ENCODE measurements at regions not wholly inside any gene's neighbourhood (a gene's known extent, or its start where the extent isn't known, plus 50 kb on each side); places are given as distances from the start of the nearest gene placed in this dataset.

GRCh38 chr3:87595798-87596197 is 319.4 kb upstream of the POU1F1 start:
- Histone ChIP-seq H2BK15ac (ENCODE audit: low read length) (no peak overlapping the region), H2BK5ac (ENCODE audit: low read length) (no peak overlapping the region), H3K9me3 (replicated peaks in 1 of 2; ENCODE audit: control insufficient read depth in 2 of 2, insufficient read depth in 1 of 2, low read depth in 1 of 2, low read length in 2 of 2) (peaks cover 0 to 2% of the 10 kb centered on the region in 2 donors), H3K23ac (ENCODE audit: low read depth, low read length, poor library complexity) (no peak overlapping the region), H4K91ac (ENCODE audit: low read depth, low read length, poor library complexity) (no peak overlapping the region), H2BK12ac (ENCODE audit: low read length) (no peak overlapping the region), H4K8ac (ENCODE audit: low read depth, low read length) (no peak overlapping the region), H3K4me3 (ENCODE audit: low read length in 2 of 2) (no peak overlapping the region), H3K79me1 (ENCODE audit: low read depth, low read length) (no peaks in the 10 kb centered on the region), H3K4me2 (ENCODE audit: insufficient read depth, low read length, poor library complexity, severe bottlenecking) (no peak overlapping the region), H3K27ac (replicated peaks; ENCODE audit: low read length) (no peak overlapping the region), H3K4ac (ENCODE audit: low read length) (no peak overlapping the region), H2BK120ac (ENCODE audit: low read depth, low read length) (no peak overlapping the region), H3K4me1 (ENCODE audit: control insufficient read depth in 2 of 2, insufficient read depth in 1 of 2, low read depth in 1 of 2, low read length in 2 of 2) (no peaks in the 10 kb centered on the region), H2AK5ac (ENCODE audit: low read depth, low read length) (no peak overlapping the region), H3K36me3 (replicated peaks in 1 of 2; ENCODE audit: control insufficient read depth in 2 of 2, insufficient read depth in 2 of 2, low read length in 2 of 2) (no peaks in the 10 kb centered on the region), H3K18ac (ENCODE audit: low read length) (no peak overlapping the region), H3K14ac (ENCODE audit: low read length) (no peak overlapping the region), H3K27me3 (ENCODE audit: control insufficient read depth in 3 of 3, insufficient read depth in 3 of 3, low read depth in 1 of 3, low read length in 3 of 3) (no peaks in the 10 kb centered on the region), H3K9ac (ENCODE audit: low read depth, low read length, poor library complexity) (no peak overlapping the region), H2AFZ (ENCODE audit: low read length) (no peak overlapping the region)
- no peak for DNase-seq (ENCODE audit: low spot score)
- WGBS, 2 donors (ENCODE audit: extremely low coverage in 2 of 2, insufficient read length in 2 of 2, insufficient replicate concordance in 1 of 2) = no CpG with 5 or more reads among the region's 4 CpGs

GRCh38 chr3:87581240-87581639 is 304.9 kb upstream of the POU1F1 start:
- no peak for DNase-seq (ENCODE audit: low spot score)
- Histone ChIP-seq H3K27me3 (ENCODE audit: control insufficient read depth in 3 of 3, insufficient read depth in 3 of 3, low read depth in 1 of 3, low read length in 3 of 3) (no peaks in the 10 kb centered on the region), H3K27ac (replicated peaks; ENCODE audit: low read length) (no peak overlapping the region), H3K4ac (ENCODE audit: low read length) (no peak overlapping the region), H2BK5ac (ENCODE audit: low read length) (no peak overlapping the region), H3K23ac (ENCODE audit: low read depth, low read length, poor library complexity) (no peak overlapping the region), H3K9ac (ENCODE audit: low read depth, low read length, poor library complexity) (no peak overlapping the region), H2BK120ac (ENCODE audit: low read depth, low read length) (no peak overlapping the region), H4K91ac (ENCODE audit: low read depth, low read length, poor library complexity) (no peak overlapping the region), H3K18ac (ENCODE audit: low read length) (no peak overlapping the region), H3K79me1 (ENCODE audit: low read depth, low read length) (no peaks in the 10 kb centered on the region), H2BK12ac (ENCODE audit: low read length) (no peak overlapping the region), H2AK5ac (ENCODE audit: low read depth, low read length) (no peak overlapping the region), H3K14ac (ENCODE audit: low read length) (no peak overlapping the region), H4K8ac (ENCODE audit: low read depth, low read length) (no peak overlapping the region), H2BK15ac (ENCODE audit: low read length) (no peak overlapping the region), H3K4me1 (ENCODE audit: control insufficient read depth in 2 of 2, insufficient read depth in 1 of 2, low read depth in 1 of 2, low read length in 2 of 2) (no peaks in the 10 kb centered on the region), H3K9me3 (replicated peaks in 1 of 2; ENCODE audit: control insufficient read depth in 2 of 2, insufficient read depth in 1 of 2, low read depth in 1 of 2, low read length in 2 of 2) (no peaks in the 10 kb centered on the region), H3K4me3 (ENCODE audit: low read length in 2 of 2) (no peak overlapping the region), H2AFZ (ENCODE audit: low read length) (no peak overlapping the region), H3K36me3 (replicated peaks in 1 of 2; ENCODE audit: control insufficient read depth in 2 of 2, insufficient read depth in 2 of 2, low read length in 2 of 2) (no peaks in the 10 kb centered on the region), H3K4me2 (ENCODE audit: insufficient read depth, low read length, poor library complexity, severe bottlenecking) (no peak overlapping the region)
- no CpG with 5 or more reads among the region's 1 CpG for WGBS, 2 donors (ENCODE audit: extremely low coverage in 2 of 2, insufficient read length in 2 of 2, insufficient replicate concordance in 1 of 2)

DNA sequence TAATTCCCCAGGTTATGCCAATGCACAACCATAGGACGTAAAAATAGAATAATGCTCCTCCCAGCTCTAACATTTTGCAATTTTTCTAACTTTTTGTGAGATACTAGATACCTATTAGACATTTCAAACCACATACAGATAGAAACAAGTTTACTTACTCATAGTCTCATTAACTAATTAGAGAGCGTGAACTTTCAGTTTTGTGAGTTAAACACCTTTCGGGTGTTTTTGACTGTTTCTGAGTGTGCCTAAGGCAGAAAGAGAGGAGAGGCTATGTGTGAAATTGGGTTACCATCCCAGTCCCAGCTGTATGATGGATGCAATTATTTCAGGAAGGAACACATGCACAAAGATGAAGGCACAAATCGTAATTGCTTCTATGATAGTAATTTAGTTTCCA is 300.4 kb upstream of the POU1F1 start:
- no peak overlapping the region for H3K18ac ChIP-seq (ENCODE audit: low read length)
- no peak for DNase-seq (ENCODE audit: low spot score)
- H3K4me2 ChIP-seq (ENCODE audit: insufficient read depth, low read length, poor library complexity, severe bottlenecking) = no peak overlapping the region
- no peak overlapping the region for H2BK12ac ChIP-seq (ENCODE audit: low read length)
- H3K9me3 ChIP-seq (replicated peaks in 1 of 2; ENCODE audit: control insufficient read depth in 2 of 2, insufficient read depth in 1 of 2, low read depth in 1 of 2, low read length in 2 of 2) = no peaks in the 10 kb centered on the region
- no peak overlapping the region for H3K9ac ChIP-seq (ENCODE audit: low read depth, low read length, poor library complexity)
- H4K8ac ChIP-seq (ENCODE audit: low read depth, low read length) = no peak overlapping the region
- no CpG with 5 or more reads among the region's 4 CpGs for WGBS, 2 donors (ENCODE audit: extremely low coverage in 2 of 2, insufficient read length in 2 of 2, insufficient replicate concordance in 1 of 2)
- no peak overlapping the region for H4K91ac ChIP-seq (ENCODE audit: low read depth, low read length, poor library complexity)
- H2BK15ac ChIP-seq (ENCODE audit: low read length) = no peak overlapping the region
- H3K14ac ChIP-seq (ENCODE audit: low read length) = no peak overlapping the region
- no peak overlapping the region for H3K4me3 ChIP-seq (ENCODE audit: low read length in 2 of 2)
- no peak overlapping the region for H2AFZ ChIP-seq (ENCODE audit: low read length)
- H3K79me1 ChIP-seq (ENCODE audit: low read depth, low read length) = no peaks in the 10 kb centered on the region
- no peak overlapping the region for H2AK5ac ChIP-seq (ENCODE audit: low read depth, low read length)
- no peak overlapping the region for H2BK120ac ChIP-seq (ENCODE audit: low read depth, low read length)
- H3K27me3 ChIP-seq (ENCODE audit: control insufficient read depth in 3 of 3, insufficient read depth in 3 of 3, low read depth in 1 of 3, low read length in 3 of 3) = no peaks in the 10 kb centered on the region
- H2BK5ac ChIP-seq (ENCODE audit: low read length) = no peak overlapping the region
- no peak overlapping the region for H3K23ac ChIP-seq (ENCODE audit: low read depth, low read length, poor library complexity)
- H3K4me1 ChIP-seq (ENCODE audit: control insufficient read depth in 2 of 2, insufficient read depth in 1 of 2, low read depth in 1 of 2, low read length in 2 of 2) = peaks cover 0 to 3% of the 10 kb centered on the region in 2 donors
- H3K36me3 ChIP-seq (replicated peaks in 1 of 2; ENCODE audit: control insufficient read depth in 2 of 2, insufficient read depth in 2 of 2, low read length in 2 of 2) = no peaks in the 10 kb centered on the region
- no peak overlapping the region for H3K4ac ChIP-seq (ENCODE audit: low read length)
- no peak overlapping the region for H3K27ac ChIP-seq (replicated peaks; ENCODE audit: low read length)

- DNase-seq (ENCODE audit: low spot score) = peak; percentile 5
- H3K9me3 ChIP-seq (replicated peaks in 1 of 2; ENCODE audit: control insufficient read depth in 2 of 2, insufficient read depth in 1 of 2, low read depth in 1 of 2, low read length in 2 of 2) = no peaks in the 10 kb centered on the region
- no peak overlapping the region for H3K14ac ChIP-seq (ENCODE audit: low read length)
- no peak overlapping the region for H4K91ac ChIP-seq (ENCODE audit: low read depth, low read length, poor library complexity)
- no peak overlapping the region for H3K9ac ChIP-seq (ENCODE audit: low read depth, low read length, poor library complexity)
- no peak overlapping the region for H2BK120ac ChIP-seq (ENCODE audit: low read depth, low read length)
- H3K36me3 ChIP-seq (replicated peaks in 1 of 2; ENCODE audit: control insufficient read depth in 2 of 2, insufficient read depth in 2 of 2, low read length in 2 of 2) = no peaks in the 10 kb centered on the region
- no peak overlapping the region for H2BK15ac ChIP-seq (ENCODE audit: low read length)
- H4K8ac ChIP-seq (ENCODE audit: low read depth, low read length) = no peak overlapping the region
- H2BK12ac ChIP-seq (ENCODE audit: low read length) = no peak overlapping the region
- H3K4me3 ChIP-seq (ENCODE audit: low read length in 2 of 2) = no peak overlapping the region
- H3K27me3 ChIP-seq (ENCODE audit: control insufficient read depth in 3 of 3, insufficient read depth in 3 of 3, low read depth in 1 of 3, low read length in 3 of 3) = no peaks in the 10 kb centered on the region
- H3K4me2 ChIP-seq (ENCODE audit: insufficient read depth, low read length, poor library complexity, severe bottlenecking) = peak overlapping the region; percentile 12
- no peak overlapping the region for H2BK5ac ChIP-seq (ENCODE audit: low read length)
- no peak overlapping the region for H3K4ac ChIP-seq (ENCODE audit: low read length)
- H2AK5ac ChIP-seq (ENCODE audit: low read depth, low read length) = no peak overlapping the region
- no peak overlapping the region for H3K27ac ChIP-seq (replicated peaks; ENCODE audit: low read length)
- H3K18ac ChIP-seq (ENCODE audit: low read length) = no peak overlapping the region
- H3K23ac ChIP-seq (ENCODE audit: low read depth, low read length, poor library complexity) = no peak overlapping the region
- no peaks in the 10 kb centered on the region for H3K79me1 ChIP-seq (ENCODE audit: low read depth, low read length)
- no CpG with 5 or more reads among the region's 5 CpGs for WGBS, 2 donors (ENCODE audit: extremely low coverage in 2 of 2, insufficient read length in 2 of 2, insufficient replicate concordance in 1 of 2)
- H2AFZ ChIP-seq (ENCODE audit: low read length) = no peak overlapping the region
- peaks cover 0 to 3% of the 10 kb centered on the region in 2 donors for H3K4me1 ChIP-seq (ENCODE audit: control insufficient read depth in 2 of 2, insufficient read depth in 1 of 2, low read depth in 1 of 2, low read length in 2 of 2)
These were observed 299.2 kb upstream of the POU1F1 start for GRCh38 chr3:87575550-87575949.
